Epithelial cell of proximal tubule (primary cell): ENCODE measurements at regions not wholly inside any gene's neighbourhood (a gene's known extent, or its start where the extent isn't known, plus 50 kb on each side); places are given as distances from the start of the nearest gene placed in this dataset.
"Not testable (repeated sequence)": the region's sequence is repeated elsewhere in the genome, so short reads cannot be mapped to it uniquely, and the experiment has no call there.

Experiments
- DNase-seq: peaks from one replicate; pipeline ENCODE4 v3.0.0-alpha.2; 2011; ENCODE audit warnings: low read depth
- H3K4me3 ChIP-seq: 2 replicates; pipeline ENCODE4 v1.5.1; 2011; ENCODE audit warnings: low read depth, mild to moderate bottlenecking, low read length
- TF ChIP-seq, protein P1 (sequence below): conservative IDR thresholded peaks from 2 replicates; pipeline ENCODE4 v1.5.1; 2012; ENCODE audit warnings: low read depth, mild to moderate bottlenecking, low read length

DNA sequence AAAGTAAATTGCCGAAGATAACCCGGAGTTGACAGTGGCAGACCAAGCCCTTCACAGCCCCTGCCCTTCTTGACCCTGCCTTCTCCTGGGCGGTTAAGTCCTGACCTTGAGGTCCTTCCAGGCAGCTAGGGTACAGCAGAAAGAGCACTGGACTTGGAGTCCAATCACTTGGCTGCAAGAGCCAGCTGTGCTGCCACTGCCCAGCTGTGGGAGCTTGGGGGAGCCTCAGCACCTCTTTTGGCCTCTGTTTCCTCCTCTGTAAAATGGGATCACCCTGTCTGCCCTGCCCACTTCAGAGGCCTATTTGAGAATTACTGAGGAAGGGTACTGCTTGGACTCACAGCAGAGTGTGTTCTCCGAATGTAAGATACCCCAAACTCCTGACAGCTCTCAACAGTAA, 66.2 kb upstream of the SMAD6 start:
- no peak overlapping the region for H3K4me3 ChIP-seq
- TF ChIP-seq, protein P1, sequence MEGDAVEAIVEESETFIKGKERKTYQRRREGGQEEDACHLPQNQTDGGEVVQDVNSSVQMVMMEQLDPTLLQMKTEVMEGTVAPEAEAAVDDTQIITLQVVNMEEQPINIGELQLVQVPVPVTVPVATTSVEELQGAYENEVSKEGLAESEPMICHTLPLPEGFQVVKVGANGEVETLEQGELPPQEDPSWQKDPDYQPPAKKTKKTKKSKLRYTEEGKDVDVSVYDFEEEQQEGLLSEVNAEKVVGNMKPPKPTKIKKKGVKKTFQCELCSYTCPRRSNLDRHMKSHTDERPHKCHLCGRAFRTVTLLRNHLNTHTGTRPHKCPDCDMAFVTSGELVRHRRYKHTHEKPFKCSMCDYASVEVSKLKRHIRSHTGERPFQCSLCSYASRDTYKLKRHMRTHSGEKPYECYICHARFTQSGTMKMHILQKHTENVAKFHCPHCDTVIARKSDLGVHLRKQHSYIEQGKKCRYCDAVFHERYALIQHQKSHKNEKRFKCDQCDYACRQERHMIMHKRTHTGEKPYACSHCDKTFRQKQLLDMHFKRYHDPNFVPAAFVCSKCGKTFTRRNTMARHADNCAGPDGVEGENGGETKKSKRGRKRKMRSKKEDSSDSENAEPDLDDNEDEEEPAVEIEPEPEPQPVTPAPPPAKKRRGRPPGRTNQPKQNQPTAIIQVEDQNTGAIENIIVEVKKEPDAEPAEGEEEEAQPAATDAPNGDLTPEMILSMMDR: no peak
- DNase-seq: no peak

DNA sequence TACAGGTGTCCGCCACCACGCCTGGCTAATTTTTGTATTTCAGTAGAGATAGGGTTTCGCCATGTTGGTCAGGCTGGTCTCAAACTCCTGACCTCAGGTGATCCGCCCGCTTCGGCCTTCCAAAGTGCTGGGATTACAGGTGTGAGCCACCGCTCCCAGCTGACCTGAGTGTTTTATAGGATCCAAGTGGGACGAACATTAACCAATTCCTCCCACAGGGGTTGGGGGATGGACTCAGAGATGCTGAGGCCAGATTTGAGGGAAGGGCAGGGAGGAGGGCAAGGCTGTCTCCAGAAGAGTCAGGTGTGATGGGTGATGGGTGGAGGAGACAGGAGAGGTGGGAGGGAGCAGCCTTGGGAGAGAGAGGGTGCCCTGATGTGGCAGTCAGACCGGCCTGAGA, 65.0 kb upstream of the SMAD6 start:
- not testable (repeated sequence) for DNase-seq, H3K4me3 ChIP-seq

DNA sequence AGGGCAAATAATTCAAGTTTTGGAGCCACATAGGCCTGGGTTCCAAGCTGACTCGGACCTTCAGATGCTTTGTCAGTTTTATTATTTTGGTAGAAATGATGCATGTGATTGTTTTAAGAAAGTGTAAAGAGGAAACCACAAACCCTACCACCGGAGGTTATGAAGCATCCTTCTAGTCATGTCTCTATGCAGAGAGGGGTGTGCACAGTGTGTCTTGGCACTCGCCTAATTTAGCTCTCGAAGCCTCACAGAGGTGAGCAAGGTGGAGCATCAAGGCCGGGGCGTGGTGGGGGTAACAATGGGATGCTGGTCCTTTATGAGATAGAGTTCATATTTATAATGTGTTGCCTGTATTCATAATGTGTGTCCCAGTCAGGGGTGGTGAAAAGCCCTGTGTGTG, 63.7 kb upstream of the SMAD6 start:
- DNase-seq: no peak
- TF ChIP-seq, protein P1: no peak

DNA sequence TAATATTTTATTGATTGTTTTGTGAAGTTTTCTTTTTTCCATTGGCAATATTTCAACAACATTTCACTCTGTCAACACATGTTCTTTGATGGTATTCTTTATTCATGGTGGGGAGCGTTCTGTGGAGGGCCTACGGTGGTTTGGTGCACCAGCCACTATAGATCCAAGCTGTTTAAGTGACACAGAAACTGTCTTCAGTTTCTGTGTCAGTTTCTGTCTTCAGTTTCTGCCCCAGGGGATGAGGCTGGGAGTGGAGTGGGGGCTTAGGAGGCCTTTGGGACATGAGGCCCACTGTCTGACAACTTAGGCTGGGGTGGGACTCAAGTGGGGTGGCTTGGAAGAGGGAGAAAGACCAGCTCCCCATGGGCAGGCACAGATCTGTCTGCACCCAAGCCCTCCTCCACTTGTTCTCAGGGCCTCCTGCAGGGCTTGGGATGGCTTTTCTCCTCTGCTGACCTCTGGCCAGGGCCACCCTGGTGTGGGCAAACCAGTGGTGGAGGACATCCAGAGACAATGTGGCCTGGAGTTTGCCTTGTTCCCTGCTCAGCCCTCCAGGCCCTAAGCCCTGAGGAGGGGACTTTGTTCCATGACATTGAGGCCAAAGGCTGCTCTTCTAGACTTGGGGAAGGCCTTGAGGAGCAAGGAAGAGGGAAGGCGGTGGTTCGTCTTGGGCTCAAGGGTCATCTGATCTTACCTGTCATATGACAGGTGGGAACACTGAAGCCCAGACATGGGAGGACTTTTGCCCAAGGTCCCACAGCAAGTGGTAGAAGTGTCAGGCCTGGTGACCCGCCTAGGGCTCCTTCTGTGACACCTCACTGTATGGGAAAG, 60.3 kb upstream of the SMAD6 start:
- TF ChIP-seq, protein P1: no peak
- no peak for DNase-seq
- no peak overlapping the region for H3K4me3 ChIP-seq

More for the DNA sequence above, 63.7 kb upstream of the SMAD6 start:
- no peak overlapping the region for H3K4me3 ChIP-seq

DNA sequence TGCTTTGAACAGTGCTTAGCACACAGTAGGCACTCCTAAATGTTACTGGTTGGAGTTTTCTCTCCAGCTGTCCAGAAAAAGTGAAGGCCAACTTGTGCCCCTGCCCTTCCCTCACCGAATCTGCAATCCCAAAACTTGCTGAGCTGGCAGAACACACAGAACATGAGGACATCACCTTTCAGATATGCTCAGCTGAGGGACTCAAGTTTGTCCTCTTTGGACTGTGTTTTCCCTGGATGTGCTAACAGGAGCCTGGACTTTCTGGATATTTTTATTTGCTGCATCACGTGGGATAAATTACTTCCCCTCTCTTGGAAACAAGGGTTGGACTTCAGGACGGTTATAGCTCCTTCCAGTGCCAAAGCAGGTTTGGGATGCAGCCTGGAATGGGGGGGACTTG, 59.5 kb upstream of the SMAD6 start:
- H3K4me3 ChIP-seq: no peak overlapping the region
- DNase-seq: no peak
- TF ChIP-seq, protein P1: no peak

DNA sequence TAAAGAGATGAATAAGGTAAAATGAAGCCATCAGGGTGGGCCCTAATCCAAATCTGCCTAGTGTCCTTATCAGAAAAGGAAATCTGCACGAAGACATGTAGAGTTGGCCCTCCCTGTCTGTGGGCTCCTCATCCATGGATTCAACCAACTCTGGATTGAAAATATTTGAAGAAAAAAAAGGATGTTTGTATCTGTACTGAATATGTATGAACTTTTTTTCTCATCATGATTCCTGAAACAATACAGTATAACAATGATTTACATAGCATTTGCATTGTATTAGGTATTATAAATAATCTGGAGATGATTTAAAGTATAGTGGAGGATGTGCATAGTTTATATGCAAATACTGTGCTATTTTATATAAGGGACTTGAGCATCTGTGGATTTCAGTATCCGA, 59.0 kb upstream of the SMAD6 start:
- TF ChIP-seq, protein P1: no peak
- DNase-seq: no peak

DNA sequence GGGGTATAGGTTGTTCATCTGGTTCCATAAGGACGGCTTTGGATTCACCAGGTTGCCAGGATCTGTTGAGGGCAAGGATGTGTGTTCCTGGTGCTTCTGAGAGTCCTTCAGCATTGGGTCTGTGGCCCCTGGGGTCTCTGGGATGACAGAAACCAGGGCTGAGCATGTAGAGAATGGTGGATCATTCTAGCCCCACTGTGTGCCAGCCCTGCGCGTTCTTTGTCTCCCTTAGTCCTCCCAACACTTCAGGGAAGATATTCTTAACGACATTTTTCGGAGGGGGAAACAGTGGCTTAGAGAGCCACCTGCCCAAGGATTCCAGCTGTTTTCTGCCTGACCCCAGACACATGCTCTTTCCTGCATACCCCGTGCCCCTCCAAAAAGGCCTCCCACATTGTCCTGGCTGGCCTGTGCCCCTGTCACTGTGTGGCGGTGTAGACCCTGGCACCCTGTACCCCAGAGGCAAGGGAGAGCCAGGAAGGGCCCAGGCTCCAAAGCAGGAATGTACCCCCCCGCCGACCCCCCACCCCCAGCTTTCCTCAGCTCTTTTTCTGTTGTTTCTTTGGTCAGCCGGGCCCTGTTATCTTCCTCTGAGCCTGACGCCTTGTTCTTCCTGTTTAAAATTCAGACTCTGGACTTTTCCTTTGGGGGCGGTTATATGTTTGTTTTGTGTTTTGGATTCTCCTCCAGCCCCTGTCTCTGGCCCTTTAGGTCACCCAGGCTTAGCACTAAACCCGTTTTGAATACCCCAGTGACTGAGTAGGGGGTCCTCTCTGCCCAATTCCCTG, 57.8 kb upstream of the SMAD6 start:
- DNase-seq: no peak
- no peak overlapping the region for H3K4me3 ChIP-seq
- TF ChIP-seq, protein P1: no peak

More for the DNA sequence above, 59.0 kb upstream of the SMAD6 start:
- no peak overlapping the region for H3K4me3 ChIP-seq
